Stimulated activated CD8-positive, alpha-beta memory T cell treated with anti-CD3 and anti-CD28 coated beads, Interleukin-4, amount 100 ng/mL, for 1 hour (primary cell): ENCODE measurements at regions not wholly inside any gene's neighbourhood (a gene's known extent, or its start where the extent isn't known, plus 50 kb on each side); places are given as distances from the start of the nearest gene placed in this dataset.
"Not testable (repeated sequence)": the region's sequence is repeated elsewhere in the genome, so short reads cannot be mapped to it uniquely, and the experiment has no call there.

Source experiments
- DNase-seq, 2 donors: peaks; one replicate each; pipeline ENCODE4 v3.0.0-alpha.2; 2020; ENCODE audit warnings: low read depth in 2 of 2, low spot score in 1 of 2

DNA sequence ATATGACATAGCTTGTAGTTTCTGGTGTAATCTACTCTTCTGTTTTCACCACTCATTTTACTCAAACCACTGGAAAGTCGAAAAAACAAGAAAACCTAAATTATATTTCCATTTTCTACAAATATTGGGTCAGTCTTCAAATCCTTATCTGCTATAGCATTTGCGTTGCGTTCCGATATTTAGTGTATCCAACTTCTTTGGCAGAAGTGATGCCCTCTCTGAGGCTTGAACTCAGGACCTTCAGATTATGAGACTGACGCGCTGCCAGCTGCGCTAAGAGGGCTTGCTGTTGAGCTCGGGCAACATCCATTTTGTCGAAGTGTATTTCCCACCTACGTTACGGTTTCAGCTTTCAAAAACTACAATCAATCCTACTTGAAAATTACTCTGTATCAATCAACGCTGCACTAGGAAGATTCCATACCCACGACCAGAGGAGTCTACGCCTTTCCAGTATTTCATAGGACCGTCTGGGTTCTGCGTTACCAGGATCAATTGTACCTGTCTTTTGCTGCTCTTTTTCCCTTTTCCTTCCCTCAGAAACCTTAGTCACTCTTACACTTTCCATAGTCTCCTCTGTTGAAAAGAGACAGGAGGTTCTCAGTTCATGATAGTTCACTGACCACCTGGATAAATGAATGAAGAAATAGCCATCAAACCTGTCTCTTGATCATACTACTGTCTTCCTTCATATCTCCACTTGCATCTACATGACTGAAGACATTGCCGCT is 140.5 kb upstream of the ZNF322 start:
- DNase-seq = not testable (repeated sequence)

DNA sequence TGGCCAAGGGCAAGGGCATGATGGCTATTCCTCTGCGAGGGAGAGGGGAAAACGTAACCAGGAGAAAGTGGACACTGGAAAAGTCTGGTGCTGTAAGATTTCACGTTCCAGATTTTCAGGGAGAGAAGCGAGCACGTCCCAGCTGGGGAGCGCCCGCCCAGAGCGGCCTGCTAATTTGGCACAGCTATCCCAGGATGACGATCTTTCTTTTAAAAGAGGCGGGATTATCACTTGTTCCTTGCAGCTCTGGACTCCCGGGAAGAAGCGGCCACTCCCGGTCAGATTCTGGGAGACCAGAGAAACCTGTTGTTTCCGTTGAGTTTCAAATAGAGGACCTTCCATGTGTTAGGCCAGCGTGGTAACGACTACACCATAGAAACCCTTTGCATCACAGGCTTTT is 144.2 kb upstream of the ZNF322 start:
- not testable (repeated sequence) for DNase-seq

DNA sequence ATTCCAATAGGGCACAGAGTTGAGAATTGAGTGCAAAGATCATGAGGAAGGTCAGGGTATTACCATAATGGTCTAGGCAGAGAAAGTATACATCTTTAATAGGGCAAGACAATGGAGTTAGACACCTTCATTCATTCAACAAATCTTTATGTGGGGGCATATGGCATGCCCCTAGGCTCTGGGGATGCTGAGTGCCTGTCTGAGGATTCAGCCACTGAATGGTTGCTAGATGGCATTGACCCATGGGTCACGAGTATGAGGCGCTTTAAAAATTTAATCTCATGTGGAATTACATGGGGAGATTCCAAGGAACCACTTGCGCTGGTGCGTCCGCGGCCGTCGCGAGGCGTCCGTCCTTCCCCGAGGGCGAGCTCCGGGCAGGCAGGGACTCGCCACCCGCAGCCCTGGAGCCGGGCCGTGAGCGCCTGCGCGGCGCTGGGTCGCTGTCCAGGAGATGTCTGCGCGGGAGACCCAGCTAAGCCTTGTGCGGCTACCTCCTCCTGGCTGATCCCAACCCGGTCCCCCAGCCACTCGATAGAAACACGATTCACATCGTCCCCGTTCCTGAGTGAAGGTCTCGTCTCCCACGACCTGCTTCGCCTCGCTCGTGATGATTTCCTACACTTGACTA is 152.1 kb upstream of the ZNF322 start:
- DNase-seq = not testable (repeated sequence)

DNA sequence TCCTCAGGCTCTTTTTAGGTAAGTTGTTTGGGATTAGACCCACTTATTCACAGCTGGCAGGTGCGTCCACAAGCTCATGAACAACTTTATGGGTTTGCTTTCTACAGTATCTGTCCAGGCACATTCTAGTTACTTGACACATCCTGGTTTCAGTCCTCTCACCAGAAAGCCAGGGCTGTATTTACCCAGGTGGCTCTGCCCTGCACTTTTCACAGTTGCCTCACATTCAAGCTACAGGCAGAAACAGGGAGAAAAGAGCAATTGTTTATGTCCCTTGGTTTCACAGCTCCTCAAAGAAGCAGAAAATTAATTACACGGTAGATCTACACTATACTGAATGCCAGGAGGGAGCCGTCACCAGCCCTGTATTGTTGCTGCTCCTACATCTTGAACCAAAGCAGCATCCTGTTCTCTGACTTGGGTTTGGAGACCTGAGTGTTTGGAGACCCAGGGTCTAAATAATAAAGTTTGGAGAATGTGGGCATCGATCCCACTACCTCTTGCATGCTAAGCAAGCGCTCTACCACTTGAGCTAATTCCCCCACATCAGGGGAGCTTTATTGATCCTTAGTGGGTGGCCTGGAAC is 159.2 kb upstream of the ZNF322 start:
- not testable (repeated sequence) for DNase-seq

DNA sequence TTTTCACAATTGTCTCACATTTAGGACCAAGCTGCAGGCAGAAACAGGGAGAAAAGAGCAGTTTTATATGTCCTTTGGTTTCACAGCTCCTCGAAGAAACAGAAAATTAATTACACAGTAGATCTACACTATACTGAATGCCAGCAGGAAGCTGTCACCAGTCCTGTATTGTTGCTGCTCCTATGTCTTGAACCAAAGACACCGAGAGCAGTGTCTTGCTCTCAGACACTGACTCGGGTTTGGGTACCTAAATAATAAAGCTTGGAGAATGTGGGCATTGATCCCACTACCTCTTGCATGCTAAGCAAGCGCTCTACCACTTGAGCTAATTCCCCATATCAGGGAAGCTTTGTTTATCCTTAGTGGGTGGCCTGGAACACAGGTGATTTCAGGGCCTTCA is 168.4 kb upstream of the ZNF322 start:
- not testable (repeated sequence) for DNase-seq

DNA sequence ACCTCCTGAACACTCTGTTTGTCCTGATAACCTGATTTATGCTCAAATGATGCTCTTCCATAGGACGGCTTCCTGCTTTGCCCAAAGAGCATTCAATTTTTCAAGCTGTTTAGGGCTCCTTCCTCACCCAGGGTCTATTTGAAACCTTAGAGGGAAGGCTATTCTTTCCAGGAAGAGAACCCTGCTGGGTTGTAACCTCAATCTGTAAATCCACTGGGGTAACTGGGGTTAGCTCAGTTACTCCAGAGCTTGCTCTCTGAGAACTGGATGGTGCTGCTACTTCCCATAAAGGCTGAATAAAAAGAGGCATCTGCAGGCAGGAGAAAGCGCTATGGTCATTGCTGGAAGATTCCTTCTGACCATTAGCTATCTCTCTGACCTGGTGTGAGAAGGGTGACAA is 169.9 kb upstream of the ZNF322 start:
- DNase-seq = not testable (repeated sequence)

DNA sequence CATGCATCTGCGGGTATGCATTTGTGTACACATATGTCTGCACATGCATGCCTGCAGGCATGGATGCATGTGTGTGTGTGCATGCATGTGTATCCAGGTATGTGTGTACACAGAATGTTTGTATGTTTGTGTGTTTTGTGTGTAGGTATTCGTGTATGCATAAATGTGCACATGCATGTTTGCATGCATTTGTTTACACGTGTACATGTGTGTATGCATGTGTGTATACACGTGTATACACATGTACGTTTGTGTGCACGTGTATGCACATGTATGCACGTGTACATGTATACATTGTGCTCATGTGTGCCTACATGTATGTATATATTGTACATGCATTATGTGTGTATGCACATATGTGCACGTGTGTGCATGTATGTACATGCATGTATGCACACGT is 171.4 kb upstream of the ZNF322 start:
- not testable (repeated sequence) for DNase-seq

DNA sequence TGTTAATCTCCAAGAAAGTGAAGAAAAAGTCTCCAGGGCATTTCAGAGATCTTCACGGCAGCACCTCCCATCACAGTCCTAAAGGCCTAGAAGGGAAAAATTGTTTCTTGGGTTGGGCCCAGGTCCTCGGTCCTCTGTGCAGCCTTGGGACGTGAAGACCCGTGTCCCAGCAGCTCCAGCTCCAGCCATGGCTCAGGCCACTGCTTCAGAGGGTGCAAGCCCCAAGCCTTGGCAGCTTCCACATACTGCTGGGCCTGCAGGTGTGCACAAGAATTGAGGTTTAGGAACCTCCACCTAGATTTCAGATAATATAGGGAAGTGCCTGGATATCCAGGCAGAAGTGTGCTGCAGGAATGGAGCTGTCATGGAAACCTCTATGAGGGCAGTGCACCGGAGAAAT is 176.2 kb upstream of the ZNF322 start:
- not testable (repeated sequence) for DNase-seq

DNA sequence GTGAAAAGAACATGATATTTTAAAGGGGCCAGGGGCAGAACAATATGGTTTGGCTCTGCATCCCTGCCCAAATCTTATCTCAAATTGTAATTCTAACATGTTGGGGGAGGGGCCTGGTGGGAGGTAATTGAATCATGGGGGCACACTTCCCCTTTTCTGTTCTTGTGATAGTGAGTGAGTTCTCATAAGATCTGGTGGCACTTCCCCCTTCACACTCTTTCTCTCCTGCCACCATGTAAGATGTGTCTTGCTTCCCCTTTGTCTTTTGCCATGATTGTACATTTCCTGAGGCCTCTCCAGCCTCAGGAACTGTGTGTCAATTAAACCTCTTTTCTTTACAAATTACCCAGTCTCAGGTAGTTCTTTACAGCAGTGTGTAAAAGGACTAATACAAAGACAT is 177.1 kb upstream of the ZNF322 start:
- DNase-seq = not testable (repeated sequence)

DNA sequence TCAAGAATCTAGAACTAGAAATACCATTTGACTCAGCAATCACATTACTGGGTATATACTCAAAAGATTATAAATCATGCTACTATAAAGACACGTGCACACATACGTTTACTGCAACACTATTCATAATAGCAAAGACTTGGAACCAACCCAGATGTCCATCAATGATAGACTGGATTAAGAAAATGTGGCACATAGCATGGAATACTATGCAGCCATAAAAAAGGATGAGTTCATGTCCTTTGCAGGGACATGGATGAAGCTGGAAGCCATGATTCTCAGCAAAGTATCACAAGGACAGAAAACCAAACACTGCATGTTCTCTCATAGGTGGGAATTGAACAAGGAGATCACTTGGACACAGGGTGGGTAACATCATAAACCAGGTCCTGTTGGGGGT is 185.3 kb upstream of the ZNF322 start:
- not testable (repeated sequence) for DNase-seq

DNA sequence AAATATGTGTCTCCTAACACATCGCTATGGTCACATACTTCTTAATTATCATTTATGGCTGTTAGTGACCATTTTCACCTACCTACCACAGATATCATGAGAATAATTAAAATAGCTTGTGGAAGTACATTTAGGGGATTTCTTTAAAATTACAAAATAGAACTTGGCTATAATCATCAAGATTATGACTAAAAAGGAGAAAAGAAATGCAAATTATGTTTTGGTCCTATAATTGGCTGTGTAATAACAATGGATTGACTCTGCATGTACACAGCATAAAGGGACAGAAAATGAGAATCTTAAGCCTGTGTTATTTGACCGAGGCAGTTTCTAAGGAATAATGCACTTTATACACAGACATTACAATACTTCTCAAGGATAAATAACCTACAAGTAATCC is 197.7 kb upstream of the ZNF322 start:
- not testable (repeated sequence) for DNase-seq

DNA sequence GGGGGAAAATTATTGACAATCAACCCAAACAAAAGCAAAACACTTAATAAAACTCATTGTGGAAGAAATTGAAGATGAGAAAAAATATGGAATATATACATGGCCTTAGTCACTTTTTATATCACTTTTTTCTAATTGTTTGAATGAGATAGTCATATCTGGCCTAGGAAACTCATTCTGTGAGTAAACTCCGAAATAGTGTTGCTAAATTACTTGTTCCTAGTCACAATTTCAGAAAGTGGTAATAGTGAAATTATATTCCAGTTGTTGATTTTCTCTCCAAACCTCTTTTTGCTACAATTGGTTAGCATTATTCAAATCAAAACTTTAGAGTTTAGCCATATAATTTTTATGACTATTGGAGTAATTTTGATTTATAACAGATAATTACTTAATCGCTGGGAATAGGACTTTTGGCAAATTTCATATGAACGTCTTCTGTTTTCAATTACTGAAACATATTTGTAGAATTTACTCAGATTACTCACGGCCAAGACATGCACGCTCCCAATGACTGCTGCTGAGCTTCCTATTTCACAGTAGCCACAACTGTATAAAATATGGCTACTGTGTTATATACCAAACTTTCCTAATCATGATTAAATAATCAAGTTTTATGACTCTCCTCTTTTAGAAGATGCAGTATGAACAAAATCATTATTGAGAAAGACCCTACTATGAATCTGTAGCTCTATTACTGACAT is 199.7 kb upstream of the ZNF322 start:
- not testable (repeated sequence) for DNase-seq

DNA sequence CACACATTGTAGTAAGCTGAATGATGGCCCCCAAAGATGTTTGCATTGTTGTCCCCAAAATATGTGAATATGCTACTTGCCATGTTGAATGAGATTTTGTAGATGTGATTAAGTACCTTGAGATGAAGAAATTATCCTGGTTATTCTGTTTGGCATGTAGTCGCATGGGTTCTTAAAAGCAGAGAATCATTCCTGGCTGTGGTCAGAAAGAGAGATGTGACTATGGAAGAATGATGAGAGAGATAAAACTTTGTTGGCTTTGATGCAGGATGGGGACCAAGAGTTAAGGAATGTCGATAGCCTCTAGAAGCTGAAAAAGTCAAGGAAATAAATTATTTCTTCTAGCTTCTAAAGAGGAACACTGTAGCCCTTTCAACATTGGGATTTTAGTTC is 200.2 kb upstream of the ZNF322 start:
- DNase-seq = not testable (repeated sequence)

DNA sequence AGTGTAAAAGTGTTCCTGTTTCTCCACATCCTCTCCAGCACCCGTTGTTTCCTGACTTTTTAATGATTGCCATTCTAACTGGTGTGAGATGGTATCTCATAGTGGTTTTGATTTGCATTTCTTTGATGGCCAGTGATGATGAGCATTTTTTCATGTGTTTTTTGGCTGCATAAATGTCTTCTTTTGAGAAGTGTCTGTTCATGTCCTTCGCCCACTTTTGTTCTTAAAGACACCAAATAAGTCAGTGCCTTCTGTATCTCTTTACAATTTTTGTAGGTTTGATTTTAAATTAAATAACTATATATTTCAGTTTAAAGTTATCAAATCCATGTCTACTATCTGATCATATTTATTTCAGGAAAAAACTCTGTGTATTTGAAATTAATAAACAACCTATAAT is 202.4 kb upstream of the ZNF322 start:
- not testable (repeated sequence) for DNase-seq

DNA sequence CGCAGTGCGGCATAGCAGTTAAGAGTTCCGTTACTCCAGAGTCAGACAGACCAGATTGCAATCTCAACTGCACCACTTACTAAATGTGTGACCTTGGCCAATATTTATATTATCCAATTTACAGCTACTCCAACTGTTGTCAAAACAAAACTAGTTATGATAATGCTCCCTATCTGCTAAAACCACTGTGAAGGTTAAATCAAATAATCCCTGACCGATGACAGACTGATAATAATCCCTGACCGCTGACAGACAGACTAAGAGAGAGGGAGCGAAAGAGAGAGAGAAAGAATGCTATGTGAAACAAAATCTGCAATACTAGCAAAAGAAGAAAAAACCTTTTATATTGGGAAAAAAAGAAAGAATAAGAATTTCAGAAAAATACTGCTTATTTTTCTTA is 204.1 kb upstream of the ZNF322 start:
- DNase-seq = not testable (repeated sequence)

DNA sequence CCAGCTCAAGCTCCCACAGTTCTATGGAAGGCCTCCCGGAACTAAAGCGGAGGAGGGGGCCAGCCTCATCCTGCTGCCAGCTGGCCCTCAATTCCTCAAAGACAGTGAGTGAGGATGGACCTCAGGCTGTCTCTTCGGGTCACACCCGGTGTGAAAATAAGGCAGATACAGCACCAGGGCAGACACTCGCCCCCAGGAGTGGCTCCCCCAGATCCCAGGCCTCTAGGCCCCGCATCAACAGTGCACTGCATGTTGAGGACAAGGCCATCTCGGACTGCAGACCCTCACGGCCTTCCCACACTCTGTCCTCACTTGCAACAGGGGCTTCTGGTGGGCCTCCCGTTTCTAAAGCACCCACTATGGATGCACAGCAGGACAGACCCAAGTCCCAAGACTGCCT is 239.2 kb upstream of the ZNF322 start:
- not testable (repeated sequence) for DNase-seq

DNA sequence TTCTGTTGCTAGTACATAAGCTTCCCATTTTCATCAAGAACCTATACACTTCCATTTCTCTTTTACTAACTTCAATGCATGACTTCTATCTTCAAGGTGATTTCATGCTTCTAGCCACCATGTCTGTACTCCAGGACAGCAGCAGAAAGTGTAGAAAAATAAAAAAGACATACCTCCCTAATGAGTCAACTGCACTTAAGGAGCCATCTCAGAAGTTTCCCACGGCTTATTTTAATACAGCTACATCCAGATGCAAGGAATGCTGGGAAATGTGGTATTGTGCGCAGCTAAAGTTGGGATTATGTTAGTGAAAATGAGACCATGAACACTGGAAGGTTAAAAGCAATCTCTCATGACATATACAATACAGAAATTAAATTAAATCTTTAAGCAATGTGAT is 264.7 kb upstream of the ZNF322 start:
- DNase-seq = not testable (repeated sequence)

DNA sequence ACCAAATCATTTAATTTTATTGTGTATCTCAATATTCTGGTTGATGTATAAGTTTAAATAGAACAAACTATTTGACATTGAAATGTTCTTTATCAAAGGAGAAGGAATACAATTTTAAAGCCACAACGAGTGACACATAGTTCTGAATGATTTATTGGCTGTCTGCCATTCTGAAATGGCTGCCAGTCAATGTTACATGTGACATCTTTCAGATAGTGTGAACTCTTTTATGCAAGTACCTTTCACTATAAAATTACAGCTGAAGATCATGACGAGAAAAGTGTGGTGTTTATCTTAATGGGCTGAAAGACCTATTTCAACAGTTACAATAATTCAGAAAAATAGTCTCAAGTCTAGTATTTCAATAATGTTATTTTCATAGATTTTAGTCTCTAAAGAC is 268.6 kb upstream of the ZNF322 start:
- DNase-seq = not testable (repeated sequence)

DNA sequence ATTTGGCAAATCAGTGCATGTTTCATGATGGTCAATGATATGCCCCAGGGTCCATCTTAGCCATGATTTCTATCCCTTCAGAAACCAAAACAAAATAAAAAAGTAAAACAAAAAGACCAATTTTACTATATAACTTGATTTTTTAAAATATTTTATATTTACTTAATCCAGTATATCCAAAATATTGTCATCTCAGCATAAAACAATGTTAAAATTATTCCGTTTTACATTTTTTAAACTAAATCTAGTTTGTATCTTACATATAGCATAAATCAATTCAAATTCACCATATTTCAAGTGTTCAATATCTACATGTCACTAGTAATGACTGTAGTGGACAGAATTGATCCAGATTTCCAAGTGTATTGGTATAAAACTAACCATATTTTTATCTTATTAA is 277.7 kb upstream of the ZNF322 start:
- DNase-seq = not testable (repeated sequence)

DNA sequence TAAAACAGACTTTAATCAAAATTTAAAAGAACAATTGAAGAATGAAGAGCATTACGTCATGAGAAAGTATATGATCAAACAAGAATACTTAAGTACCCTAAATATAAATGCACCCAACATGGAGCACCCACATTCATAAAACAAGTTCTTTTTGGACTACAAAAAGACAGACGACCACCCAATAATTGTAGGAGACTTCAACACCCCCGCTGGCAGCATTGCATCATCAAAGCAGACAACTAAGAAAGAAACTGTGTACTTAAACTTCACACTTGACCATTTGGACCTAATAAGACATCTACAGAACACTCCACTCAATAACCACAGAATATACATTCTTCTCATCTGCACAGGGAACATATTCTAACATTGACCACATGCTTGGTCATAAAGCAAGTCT is 291.7 kb upstream of the ZNF322 start:
- DNase-seq = not testable (repeated sequence)

DNA sequence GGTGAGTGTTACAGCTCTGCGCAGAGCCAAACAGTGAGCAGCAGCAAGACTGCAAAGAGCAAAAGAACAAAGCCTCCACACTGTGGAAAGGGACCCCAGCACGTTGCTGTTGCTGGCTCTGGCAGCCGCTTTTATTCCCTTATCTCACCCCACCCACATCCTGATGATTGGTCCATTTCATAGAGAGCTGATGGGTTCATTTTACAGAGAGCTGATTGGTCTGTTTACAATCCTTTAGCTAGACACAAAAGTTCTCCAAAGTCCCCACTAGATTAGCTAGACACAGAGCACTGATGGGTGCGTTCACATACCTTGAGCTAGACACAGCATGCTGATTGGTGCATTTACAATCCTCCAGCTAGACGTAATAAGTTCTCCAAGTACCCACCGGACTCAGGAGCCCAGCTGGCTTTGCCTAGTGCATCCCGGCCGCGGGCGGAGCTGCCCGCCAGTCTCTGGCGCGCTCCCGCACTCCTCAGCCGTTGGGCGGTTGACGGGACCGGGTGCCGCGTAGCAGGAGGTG is 291.4 kb upstream of the PRSS16 start:
- DNase-seq = peak in 1 of 2 donors; percentile 2
